GM18499 (cell line): ENCODE measurements at regions not wholly inside any gene's neighbourhood (a gene's known extent, or its start where the extent isn't known, plus 50 kb on each side); places are given as distances from the start of the nearest gene placed in this dataset.
"Not testable (repeated sequence)": the region's sequence is repeated elsewhere in the genome, so short reads cannot be mapped to it uniquely, and the experiment has no call there.

Experiments used
- ATAC-seq: cut with Tn5 transposase; IDR thresholded peaks from one replicate; pipeline ENCODE4 v1.9.1; 2021; ENCODE audit warnings: moderate number of reproducible peaks; ENCODE audit not compliant: insufficient read depth, unreplicated experiment

- ATAC-seq = no peak
Observed at GRCh38 chr12:82300611-82301010, 57.6 kb downstream of the CCDC59 start.

GRCh38 chr12:82299319-82300025, 58.7 kb downstream of the CCDC59 start:
- ATAC-seq = no peak

- ATAC-seq = no peak
Observed at GRCh38 chr12:82290415-82290814, 67.8 kb downstream of the CCDC59 start.

- not testable (repeated sequence) for ATAC-seq
Observed at GRCh38 chr12:82281335-82281734, 76.9 kb downstream of the CCDC59 start.

GRCh38 chr12:82279536-82280058, 78.6 kb downstream of the CCDC59 start:
- ATAC-seq = no peak

- no peak for ATAC-seq
Observed at GRCh38 chr12:82277582-82277981, 80.6 kb downstream of the CCDC59 start.

GRCh38 chr12:82242729-82243128, 115.5 kb downstream of the CCDC59 start:
- no peak for ATAC-seq

- ATAC-seq = no peak
Observed at GRCh38 chr12:82225871-82226270, 132.3 kb downstream of the CCDC59 start.

GRCh38 chr12:82223426-82223825, 134.8 kb downstream of the CCDC59 start:
- no peak for ATAC-seq

- no peak for ATAC-seq
Observed at GRCh38 chr12:82216475-82216874, 141.7 kb downstream of the CCDC59 start.

- ATAC-seq = no peak
Observed at GRCh38 chr12:82213761-82214160, 144.4 kb downstream of the CCDC59 start.

- no peak for ATAC-seq
Observed at GRCh38 chr12:82210882-82211281, 147.3 kb downstream of the CCDC59 start.

- no peak for ATAC-seq
Observed at GRCh38 chr12:82209533-82209932, 148.7 kb downstream of the CCDC59 start.

- ATAC-seq = no peak
Observed at GRCh38 chr12:82207556-82207955, 150.6 kb downstream of the CCDC59 start.

- no peak for ATAC-seq
Observed at GRCh38 chr12:82203086-82203485, 155.1 kb downstream of the CCDC59 start.

- ATAC-seq = no peak
Observed at GRCh38 chr12:82187595-82187994, 170.6 kb downstream of the CCDC59 start.

- no peak for ATAC-seq
Observed at GRCh38 chr12:82187011-82187410, 171.2 kb downstream of the CCDC59 start.

GRCh38 chr12:82186282-82186681, 171.9 kb downstream of the CCDC59 start:
- no peak for ATAC-seq

- no peak for ATAC-seq
Observed at GRCh38 chr12:82184844-82185243, 173.3 kb downstream of the CCDC59 start.

- ATAC-seq = no peak
Observed at GRCh38 chr12:82182601-82183190, 175.5 kb downstream of the CCDC59 start.

GRCh38 chr12:82176761-82177490, 181.3 kb downstream of the CCDC59 start:
- ATAC-seq = no peak
